ENCODE measurements at regions not wholly inside any gene's neighbourhood (a gene's known extent, or its start where the extent isn't known, plus 50 kb on each side); places are given as distances from the start of the nearest gene placed in this dataset.

- no peak overlapping the region for H3K4me3 ChIP-seq (ENCODE audit: low read length in 3 of 3)
- DNase-seq = peak in 1 of 5 donors; percentile 4
- no peaks in the 10 kb centered on the region for H3K9me3 ChIP-seq (ENCODE audit: control insufficient read depth in 2 of 3, insufficient read depth in 1 of 3, low read length in 3 of 3)
- no peak overlapping the region for H3K9ac ChIP-seq (ENCODE audit: low read length in 3 of 3)
- no peak overlapping the region for H3K27ac ChIP-seq (ENCODE audit: low read depth in 2 of 2, low read length in 2 of 2)
- H3K36me3 ChIP-seq (ENCODE audit: control insufficient read depth in 2 of 3, insufficient read depth in 3 of 3, low read length in 3 of 3) = no peaks in the 10 kb centered on the region
- H3K4me1 ChIP-seq (ENCODE audit: control insufficient read depth in 2 of 3, insufficient read depth in 2 of 3, low read depth in 1 of 3, low read length in 3 of 3) = no peaks in the 10 kb centered on the region
- no peak for TF ChIP-seq CTCF (IDR thresholded peaks at IDR 0.05; ENCODE audit: borderline replicate concordance, extremely low read depth, insufficient read depth)
- intact Hi-C loops (cut with DNase I) = no loop called here
- FAIRE-seq = no peak
- H3K27me3 ChIP-seq (ENCODE audit: control insufficient read depth, insufficient read depth, low read length) = no peaks in the 10 kb centered on the region
Observed at GRCh38 chr1:199776768-199777497, 250.6 kb upstream of the NR5A2 start.

- Histone ChIP-seq H3K4me1 (ENCODE audit: control insufficient read depth in 2 of 3, insufficient read depth in 2 of 3, low read depth in 1 of 3, low read length in 3 of 3) (no peaks in the 10 kb centered on the region), H3K9ac (ENCODE audit: low read length in 3 of 3) (no peak overlapping the region), H3K4me3 (ENCODE audit: low read length in 3 of 3) (no peak overlapping the region), H3K27ac (ENCODE audit: low read depth in 2 of 2, low read length in 2 of 2) (no peak overlapping the region), H3K9me3 (ENCODE audit: control insufficient read depth in 2 of 3, insufficient read depth in 1 of 3, low read length in 3 of 3) (no peaks in the 10 kb centered on the region), H3K27me3 (ENCODE audit: control insufficient read depth, insufficient read depth, low read length) (no peaks in the 10 kb centered on the region), H3K36me3 (ENCODE audit: control insufficient read depth in 2 of 3, insufficient read depth in 3 of 3, low read length in 3 of 3) (no peaks in the 10 kb centered on the region)
- no peak for TF ChIP-seq CTCF (IDR thresholded peaks at IDR 0.05; ENCODE audit: borderline replicate concordance, extremely low read depth, insufficient read depth)
- intact Hi-C loops (cut with DNase I) = no loop called here
- DNase-seq (peak in 4 of 5 donors; percentile 45 to 75 (median 55)), FAIRE-seq (no peak)
Observed at GRCh38 chr1:199778324-199778955, 249.1 kb upstream of the NR5A2 start.

- intact Hi-C loops (cut with DNase I) = no loop called here
- H3K36me3 ChIP-seq (ENCODE audit: control insufficient read depth in 2 of 3, insufficient read depth in 3 of 3, low read length in 3 of 3) = no peaks in the 10 kb centered on the region
- no peak overlapping the region for H3K9ac ChIP-seq (ENCODE audit: low read length in 3 of 3)
- H3K4me1 ChIP-seq (ENCODE audit: control insufficient read depth in 2 of 3, insufficient read depth in 2 of 3, low read depth in 1 of 3, low read length in 3 of 3) = no peaks in the 10 kb centered on the region
- no peaks in the 10 kb centered on the region for H3K9me3 ChIP-seq (ENCODE audit: control insufficient read depth in 2 of 3, insufficient read depth in 1 of 3, low read length in 3 of 3)
- FAIRE-seq (no peak), DNase-seq (no peak)
- no peaks in the 10 kb centered on the region for H3K27me3 ChIP-seq (ENCODE audit: control insufficient read depth, insufficient read depth, low read length)
- no peak overlapping the region for H3K4me3 ChIP-seq (ENCODE audit: low read length in 3 of 3)
- no peak overlapping the region for H3K27ac ChIP-seq (ENCODE audit: low read depth in 2 of 2, low read length in 2 of 2)
- TF ChIP-seq CTCF (IDR thresholded peaks at IDR 0.05; ENCODE audit: borderline replicate concordance, extremely low read depth, insufficient read depth) = no peak
Observed at GRCh38 chr1:199780091-199780490, 247.4 kb upstream of the NR5A2 start.

Measured in kidney (tissue), 13 donors.